Stimulated activated CD4-positive, alpha-beta T cell treated with anti-CD3 and anti-CD28 coated beads, Interleukin-4, amount 100 ng/mL, for 24 hours (primary cell): ENCODE measurements at regions not wholly inside any gene's neighbourhood (a gene's known extent, or its start where the extent isn't known, plus 50 kb on each side); places are given as distances from the start of the nearest gene placed in this dataset.

ENCODE experiments used
- DNase-seq: peaks from one replicate; pipeline ENCODE4 v3.0.0-alpha.2; 2020

DNA sequence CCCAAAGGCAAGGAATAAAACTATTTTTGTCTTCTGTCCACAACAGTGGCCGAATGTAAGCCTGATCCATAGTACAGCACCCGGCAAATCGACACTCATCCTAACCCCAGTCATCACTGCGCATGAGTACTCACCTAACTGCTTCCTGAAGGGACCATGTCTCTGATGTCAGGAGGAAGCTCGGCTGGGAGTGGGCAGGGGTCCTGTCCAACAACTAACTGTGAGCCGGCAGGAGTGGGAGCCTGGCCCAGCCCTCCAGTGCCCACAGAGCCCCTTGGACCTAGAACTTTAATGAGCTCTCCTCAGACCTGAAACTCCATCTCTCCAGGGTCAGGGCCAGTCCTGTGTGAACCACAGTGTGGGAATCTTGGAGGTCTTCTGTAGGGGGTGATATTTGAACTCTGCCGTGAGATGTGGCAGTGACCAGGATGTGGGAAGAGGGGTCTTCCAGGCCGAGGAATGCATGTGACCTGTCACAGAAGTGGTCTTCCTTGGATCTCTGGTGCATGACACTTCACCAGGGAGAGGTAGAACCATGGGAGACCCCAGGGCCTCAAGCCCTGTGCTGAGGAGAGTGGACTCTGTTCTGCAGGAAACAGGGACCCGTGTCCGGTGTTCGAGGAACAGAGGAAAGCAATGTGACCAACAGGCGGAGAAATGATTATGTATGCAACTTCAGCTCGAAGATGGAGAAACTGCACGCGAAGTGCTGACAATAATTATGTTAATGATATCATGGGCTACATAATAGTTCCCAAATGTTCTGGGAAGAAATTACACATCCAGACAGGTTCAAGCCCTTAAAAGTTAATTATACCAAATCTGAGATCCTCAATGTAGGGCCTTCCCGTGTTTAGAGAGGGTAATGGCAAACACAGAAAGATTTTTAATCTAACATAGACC, 240.1 kb upstream of the HDAC4 start:
- DNase-seq: no peak

DNA sequence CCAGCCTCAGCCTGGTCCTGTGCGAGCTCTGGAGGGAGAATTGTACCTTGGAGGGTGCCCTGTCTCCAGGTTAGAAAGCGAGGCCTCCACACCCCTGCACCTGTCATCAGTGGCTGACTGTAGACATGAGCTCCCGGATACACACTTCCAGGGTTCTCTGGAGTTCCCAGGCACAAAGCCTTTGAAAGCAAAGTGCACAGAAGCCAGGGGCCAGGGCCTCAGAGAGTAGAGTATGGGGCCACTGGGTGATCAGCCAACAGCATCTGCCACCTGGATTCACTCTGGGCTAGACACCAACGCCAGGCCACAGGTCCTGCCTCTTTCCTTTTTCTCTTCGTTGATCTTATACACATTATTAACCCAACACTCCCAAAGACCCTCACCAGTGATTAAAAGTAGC, 239.4 kb upstream of the HDAC4 start:
- no peak for DNase-seq

DNA sequence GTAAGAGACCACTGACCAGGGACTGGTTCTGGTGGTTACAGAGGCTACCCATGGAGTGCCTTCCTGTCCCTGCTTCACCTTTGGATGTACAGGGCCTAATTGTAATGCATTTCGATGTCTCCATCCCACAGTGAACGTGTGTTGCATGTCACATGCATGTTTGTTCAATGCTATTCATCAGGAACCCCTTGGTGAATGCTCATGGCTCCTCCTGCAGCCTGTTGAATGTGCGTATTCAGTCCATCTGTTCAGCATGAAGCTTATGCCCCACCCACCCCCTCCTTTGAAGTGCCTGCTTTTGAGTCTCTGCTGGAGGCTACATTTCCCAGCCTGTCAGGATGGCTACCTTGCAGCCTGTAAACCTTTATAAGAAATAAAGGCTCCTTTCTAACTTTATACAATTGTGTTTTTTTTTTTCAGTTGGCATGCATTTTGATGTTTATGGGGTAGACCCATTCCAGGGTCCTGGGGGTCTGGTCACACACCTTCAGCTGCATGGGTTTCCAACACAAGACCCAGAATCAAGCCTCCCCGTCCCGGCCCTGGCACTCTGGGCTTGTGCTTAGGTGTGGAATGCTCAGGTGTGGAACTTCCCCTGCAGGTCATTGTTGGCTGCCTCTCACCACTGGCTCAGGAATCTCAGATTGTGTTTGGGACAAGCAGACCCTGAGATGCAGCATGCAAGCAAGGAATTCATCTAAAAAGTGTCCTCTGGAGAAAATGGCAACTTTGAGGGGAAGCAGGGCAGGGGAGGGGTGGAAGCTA, 238.8 kb upstream of the HDAC4 start:
- DNase-seq: no peak

DNA sequence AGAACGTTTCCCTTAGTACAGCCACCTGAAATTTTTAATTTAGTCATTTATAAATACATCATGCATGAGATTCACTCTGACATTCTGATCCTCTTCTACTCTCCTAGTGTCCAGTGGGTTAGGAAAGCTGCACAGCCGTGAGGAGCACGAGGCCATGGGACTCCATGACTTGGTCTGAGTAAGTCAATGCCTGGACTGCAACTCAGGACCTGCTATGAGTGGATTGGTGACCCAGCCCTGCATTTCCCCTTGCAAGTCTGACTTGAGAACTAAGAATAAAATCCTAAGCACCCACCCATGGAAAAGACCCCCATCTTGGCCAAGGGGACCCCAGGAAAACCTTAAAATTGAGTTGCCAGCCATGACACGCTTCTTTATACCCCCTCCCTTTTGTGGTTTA, 237.6 kb upstream of the HDAC4 start:
- DNase-seq: no peak

DNA sequence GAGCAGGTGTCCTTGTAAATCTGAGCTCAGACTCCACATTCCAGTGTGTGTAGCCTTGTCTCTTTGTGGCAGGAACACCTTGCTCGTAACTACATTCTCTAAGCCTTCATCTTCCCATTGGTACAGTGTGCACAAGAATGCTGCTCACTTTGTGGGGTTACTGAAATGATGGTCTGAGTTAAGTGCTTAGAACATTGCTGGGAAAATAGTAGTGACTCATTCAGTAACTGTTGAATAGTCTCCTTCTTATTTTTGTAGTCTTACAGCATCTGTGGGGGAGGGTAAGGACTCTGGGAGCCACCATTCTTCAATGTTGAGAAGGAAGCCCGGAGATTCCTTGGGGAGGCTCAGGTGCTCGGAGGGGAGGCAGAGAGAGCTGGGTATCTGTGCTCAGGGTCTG, 236.0 kb upstream of the HDAC4 start:
- DNase-seq: no peak

DNA sequence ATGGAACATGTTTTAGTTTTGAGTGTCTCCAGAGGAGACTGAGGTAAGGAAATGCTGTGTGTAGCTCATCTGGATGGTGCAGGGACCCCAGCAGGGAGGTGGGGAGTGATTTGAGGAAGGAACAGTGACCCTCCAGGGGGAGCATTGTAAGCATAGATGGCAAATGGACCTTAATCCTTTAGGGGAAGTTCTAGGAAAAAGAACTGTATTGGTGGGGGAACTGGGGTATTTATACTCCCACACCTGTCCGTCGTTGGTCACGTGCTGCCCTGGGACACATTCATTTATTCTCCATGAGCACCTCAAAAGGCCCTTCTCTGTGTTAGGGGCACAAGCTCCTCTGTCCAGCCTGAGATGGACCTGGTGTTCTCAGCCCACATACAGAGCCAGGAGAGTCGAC, 233.9 kb upstream of the HDAC4 start:
- DNase-seq: no peak

DNA sequence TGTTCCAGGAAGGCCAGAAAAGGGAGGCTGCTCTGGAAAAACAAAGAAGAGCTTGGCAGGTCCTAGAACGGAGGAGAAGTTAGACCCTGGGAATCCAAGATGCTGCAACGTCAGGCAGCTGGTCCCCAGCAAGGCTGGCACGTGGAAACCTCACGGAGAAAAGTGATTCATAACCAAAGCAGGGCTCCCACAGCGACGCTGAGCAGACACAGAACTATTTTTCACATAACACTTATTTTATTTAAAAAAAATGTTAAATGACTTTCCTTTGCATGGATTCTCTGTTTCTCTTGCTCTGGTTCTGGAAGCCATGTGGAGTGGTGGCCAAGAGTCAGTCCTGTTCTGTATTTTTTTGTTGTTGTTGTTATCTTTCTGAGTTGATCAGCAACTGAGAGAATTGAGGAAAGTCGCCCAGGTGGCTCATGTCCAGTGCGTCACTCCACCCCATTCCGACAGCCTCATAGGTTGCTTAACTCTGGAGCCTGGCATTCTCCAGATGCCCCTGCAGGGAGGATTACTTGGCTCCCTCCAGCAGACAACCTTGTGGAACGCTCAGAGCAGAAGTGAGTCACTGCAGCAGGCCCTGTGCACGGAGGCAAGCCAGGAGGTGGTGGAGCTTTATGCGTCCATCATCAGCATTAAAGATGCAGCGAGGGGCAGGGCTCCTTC, 229.9 kb upstream of the HDAC4 start:
- no peak for DNase-seq

DNA sequence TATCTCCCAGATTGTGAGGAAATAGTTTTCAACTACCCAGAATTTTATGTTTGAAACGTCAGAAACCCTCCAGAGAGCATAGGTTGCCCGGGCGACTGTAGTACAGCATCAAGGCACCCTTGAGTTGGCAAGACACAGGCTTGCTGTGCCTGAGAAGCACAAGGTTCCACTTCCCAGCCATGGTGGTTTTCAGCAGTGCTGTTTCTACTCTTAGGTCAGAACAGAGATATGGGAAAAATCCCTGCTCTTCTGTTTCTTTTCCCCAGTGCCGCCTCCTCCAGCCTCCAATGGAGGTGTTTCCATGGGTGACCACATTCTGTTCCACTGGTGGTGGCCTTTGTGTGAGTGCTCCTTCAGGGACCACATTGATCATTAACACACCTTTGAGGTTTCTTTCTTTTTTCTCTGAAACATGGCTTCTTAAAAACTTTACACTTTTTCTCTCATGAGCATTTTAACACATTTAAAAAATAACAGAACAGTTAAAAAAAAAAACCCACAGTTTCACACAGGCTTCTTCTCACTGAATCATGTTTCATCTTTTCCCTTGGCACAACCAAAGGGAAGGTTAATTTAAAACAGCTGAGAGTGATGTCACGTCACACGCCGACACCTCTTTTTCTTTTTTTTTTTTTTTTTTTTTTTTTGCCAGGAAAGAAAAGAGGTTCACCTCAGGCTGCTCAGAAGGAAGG, 229.3 kb upstream of the HDAC4 start:
- no peak for DNase-seq

DNA sequence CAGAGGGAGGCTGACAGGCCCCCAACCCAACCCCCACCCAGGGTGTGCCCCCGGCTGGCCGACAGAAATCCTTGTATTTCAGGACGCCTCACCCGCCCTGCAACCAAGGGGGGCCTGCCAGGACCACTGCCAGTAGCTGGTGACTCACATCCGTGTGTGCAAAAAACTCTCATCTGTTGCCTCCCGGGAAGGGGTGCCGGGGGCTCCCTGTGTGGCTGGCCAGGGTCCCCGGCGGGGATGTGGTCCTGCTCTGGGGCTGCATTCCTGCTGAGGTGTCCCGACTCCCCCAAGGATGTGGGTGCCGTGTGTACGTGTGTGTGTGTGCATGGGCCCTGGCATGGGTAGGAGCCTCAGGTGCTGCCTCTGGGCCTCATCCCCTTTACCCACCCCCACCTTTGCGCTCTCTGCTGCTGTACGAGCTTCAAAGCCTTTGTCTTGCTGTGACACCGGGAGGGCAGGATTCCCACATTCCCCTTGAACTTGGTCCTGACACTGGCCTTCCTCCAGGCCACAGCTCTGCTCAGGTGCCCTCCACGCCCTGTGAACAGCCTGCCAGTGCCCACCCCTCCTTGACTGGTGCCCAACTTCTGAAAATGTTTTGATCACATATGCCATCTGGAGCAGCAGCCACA, 226.3 kb upstream of the HDAC4 start:
- DNase-seq: no peak

DNA sequence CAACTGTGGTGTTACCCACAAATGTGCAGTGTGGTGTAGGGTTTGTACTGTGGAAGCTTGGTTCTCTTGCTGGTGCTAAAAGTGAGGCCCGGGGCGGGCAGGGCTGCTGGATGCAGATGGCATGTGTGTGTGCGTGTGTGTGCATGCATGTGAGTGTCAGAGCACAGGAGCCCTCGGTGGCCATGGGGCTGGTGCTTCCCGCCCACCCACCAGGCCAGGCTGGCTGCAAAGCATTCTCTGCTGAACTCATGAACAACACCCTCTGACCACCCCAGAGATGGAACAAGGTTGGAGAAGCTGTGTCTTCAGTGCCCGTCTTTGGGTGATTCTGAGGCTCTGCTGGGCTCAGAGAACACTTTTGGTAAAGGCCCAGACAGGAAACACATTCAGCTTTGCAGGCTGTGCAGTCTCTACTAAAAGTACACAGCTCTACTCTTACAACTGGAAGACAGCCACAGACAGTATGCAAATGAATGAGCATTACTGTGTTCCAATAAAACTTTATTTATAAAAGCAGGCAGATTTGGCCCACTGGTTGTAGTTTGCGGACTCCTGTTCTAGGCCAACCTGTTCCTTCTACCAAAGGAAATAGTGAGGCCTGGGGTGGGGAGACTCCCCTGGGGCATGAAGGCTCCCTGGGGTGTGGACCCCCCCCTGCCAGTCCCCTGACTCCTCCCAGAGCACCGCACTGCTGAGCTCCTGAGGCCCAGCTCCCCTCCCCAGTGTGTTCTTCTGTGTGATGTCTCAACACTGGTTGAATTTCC, 225.3 kb upstream of the HDAC4 start:
- no peak for DNase-seq

DNA sequence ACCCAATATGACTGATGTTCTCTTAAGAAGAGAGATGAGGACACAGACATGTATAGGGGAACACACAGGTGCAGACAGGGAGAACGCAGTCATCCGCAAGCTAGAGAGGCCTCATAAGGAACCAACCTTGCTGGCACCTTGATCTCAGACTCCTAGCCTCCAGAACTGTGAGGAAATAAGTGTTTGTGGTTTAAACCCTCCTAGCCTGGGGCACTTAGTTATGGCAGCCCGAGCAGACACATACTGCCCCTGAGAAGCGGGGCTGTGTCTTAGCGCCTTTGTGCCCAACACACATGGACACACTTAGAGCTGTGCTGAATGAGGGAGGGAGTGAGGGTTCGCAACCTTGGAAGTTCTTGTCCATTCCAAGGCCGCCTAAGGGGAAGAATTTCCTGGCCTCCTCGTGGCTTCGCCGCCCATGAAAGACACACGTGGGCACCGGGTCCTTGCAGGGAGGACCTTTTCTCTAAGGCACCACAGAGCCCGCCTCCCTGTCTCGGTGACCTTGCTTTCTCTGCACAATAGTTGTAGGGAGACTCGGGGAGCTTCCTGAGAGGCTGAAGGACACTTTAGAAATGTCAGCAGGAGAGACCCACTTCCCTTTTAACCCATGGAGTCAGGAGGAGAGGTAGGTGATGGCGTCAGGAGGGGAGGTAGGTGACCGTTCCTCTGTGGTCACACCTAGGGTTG, 224.5 kb upstream of the HDAC4 start:
- DNase-seq: no peak

DNA sequence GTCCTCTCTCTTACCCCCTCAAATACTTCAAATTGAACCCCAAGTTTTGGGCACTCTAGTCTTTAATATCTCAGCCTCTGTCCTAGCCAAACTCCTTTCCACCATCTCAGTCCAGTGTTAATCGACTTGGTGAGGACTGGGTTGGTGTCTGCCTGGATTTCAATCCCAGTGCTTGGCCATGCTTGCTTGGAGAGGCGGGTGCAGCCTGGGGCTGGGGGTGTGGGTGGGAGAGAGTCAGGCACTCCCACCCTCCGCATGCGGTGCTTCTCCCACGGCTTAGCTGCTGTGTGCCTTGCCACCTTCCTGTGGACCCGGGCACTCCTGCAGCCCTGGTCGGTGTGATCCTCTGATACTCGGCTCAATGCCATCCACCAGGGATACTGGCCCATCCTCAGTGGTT, 220.8 kb upstream of the HDAC4 start:
- no peak for DNase-seq

DNA sequence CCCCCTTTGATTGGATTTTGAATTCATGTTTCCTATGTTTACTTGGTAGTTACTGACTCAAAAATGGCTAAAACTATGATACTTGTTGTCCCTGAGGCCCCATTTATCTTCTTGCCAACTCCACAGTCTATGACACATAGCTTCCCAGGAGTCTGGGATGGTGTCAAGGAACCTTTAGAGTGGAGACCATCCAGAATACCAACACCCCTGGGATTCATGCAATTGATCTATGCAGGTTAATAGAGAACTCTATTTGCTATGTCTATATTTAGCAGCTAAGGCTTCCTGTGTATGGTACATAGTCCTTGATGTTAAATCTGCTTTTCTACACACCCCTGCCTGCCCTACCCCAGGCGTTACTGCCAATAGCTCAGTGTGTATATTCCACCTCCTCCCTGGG, 218.5 kb upstream of the HDAC4 start:
- DNase-seq: no peak

DNA sequence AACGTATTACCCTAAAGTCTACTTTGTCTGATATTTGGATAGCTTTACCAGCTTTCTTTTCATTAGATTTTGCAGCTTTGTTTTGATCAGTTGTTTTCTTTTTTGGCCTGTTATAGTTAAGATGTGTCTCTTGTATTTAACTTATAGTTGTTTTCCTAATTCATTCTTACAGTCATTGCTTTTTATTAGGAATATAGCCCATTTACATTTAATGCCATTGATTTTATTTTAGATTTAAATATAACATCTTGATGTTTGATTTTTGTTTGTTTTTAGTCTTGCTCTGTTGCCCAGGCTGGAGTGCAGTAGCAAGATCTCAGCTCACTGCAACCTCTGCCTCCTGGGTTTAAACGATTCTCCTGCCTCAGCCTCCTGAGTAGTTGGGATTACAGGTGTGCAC, 215.9 kb upstream of the HDAC4 start:
- no peak for DNase-seq

DNA sequence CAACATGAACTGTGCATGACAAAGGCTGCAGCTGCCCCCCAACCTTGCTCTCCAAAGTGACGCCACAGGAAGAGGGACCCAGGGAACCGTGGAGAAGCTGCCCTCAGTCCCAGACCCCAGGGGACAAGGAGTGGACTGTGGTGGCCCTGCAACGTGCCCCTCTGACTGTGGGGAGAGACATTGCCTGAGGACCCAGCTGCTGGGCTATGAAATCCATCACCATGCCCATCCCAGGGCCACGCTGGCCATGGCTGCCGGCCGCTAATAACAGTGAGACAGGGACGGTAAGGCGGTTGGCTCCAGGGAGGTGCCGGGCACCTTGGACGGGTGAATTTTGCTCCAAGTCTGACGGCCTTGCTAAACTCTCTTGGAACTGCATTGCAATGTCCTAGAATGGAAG, 211.3 kb upstream of the HDAC4 start:
- DNase-seq: no peak

DNA sequence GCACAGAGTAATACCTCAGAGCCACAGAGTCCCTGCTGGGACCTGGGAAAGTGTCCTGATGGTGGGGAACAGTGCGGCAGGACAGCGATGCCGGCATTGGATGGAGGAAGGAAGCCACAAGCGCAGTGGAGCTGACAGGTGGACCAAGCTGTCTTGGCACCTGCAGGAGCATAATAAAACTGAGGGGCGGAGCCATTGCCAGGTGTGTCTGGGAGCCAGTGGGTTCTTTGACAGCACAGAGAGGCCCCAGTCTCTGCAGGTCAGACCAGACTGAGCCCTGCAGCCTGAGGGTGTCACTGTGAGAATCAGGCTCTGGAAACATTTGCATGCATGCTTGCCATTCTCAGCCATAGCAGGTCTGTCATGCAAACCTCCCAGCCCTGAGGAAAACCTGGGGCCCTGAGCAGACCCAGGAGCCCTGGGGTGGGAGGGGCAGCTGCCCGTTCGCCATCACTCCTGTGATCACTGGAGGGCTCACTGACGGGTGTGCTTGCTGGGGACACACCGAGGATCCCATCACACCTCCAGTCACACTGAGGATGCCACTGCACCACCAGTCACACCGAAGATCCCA, 210.5 kb upstream of the HDAC4 start:
- DNase-seq: no peak

DNA sequence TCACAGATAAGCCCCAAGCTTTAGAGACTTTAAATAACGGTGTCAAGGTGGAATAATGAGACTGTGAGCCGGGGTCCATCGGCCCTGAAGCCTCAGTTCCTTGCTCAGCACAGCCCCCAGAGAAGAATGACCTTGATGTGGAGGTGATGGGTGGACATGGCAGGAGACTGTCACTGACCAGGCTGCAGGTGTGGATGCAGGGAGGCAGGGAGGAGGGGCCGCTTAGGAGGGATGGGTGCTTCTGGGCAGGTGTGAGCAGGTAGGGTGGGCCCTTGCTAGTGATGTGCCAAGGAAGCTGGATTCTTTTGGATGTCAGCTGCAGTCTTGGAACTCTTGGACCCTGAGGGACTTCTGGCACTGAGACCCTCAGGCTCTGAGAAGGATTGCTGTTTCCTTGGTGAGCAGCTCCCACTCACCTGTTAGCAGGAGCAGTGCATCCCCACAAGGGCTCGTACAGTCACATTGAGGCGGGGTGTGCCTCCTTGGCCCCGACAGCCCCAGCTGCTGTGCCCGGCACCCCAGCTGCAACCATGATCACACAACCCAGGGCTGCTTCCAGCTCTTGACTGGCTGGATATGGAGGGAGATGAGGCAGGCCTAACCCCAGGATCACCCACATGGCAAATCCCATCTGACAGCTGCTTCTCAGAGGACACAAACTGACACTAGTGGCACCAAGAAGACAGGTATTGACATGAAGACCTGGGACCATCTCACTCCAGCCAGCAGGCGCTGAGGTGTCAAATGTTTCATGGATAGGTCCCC, 209.8 kb upstream of the HDAC4 start:
- DNase-seq: no peak

DNA sequence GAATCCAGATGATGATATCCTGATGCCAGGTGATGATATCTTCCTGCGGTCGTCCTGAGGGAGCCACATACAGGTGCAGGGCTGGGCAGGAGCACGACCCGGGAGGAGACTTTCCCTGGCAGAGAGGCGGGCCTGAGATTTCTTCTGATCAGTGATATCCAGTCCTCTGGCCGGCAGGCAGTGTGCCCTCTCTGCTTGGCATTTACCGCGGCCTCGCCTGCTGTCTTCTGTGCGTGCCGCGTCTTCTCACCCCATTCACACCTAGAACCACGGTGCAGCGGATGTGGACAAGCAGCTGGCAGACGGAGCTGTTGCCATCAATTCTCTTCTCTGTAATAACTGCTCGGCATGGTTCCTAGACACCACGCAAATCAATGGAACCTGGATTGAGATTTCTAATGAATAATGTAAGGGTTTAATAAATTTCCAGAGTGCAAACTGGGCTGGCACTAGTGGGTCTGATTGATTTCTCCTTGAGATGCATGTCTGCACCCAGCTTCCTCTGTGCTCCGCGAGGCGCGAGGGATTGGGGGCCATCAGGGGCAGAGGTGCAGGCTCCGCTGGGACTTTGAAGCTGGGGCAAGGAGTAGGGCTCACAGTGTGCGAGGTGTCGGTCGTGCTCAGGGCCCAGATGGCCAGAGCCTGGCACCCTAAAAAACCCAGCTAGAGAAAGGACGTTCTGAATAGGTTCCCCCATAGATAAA, 208.9 kb upstream of the HDAC4 start:
- DNase-seq: no peak

DNA sequence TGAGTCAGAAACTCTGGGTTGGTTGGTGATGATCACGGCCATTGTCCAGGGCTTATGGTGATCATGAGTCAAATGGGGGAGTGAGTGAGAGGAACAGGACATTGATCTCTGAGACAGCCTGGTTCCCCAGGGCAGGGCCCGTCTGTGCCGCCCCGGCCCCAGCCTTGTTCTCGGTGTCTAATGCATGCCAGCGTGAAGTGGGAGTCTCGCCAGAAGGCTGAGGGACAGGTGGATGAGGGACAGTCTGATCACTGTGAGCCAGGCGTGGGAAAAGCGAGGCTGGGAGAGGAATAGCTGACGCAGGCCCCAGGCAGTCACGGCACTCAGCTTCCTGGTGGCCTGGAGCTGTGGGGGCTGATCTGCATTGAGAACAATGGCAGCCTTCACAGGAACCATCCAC, 208.3 kb upstream of the HDAC4 start:
- no peak for DNase-seq
